BLaER1 treated with 17β-estradiol and CSF1 and Interleukin-3, amounts not matched to agents 10 nM and 100 nM (cell line): ENCODE measurements at regions not wholly inside any gene's neighbourhood (a gene's known extent, or its start where the extent isn't known, plus 50 kb on each side); places are given as distances from the start of the nearest gene placed in this dataset.
A peak's percentile ranks its signal among the peaks of the same experiment; 100 is the strongest.

ENCODE experiments used
- H3K27ac ChIP-seq, 11 experiments: shearing (Covaris generic); formaldehyde crosslinking; 2 replicates each; pipeline ENCODE4 v1.8.1; 2022
- H3K27me3 ChIP-seq, 11 experiments: shearing (Covaris generic); formaldehyde crosslinking; 2 replicates each; pipeline ENCODE4 v1.8.1; 2022
- H3K36me3 ChIP-seq, 11 experiments: shearing (Covaris generic); formaldehyde crosslinking; 2 replicates each; pipeline ENCODE4 v1.8.1; 2022
- H3K4me1 ChIP-seq, 10 experiments: shearing (Covaris generic); formaldehyde crosslinking; 2 replicates each; pipeline ENCODE4 v1.8.1; 2022
- H3K4me2 ChIP-seq, 11 experiments: shearing (Covaris generic); formaldehyde crosslinking; 2 replicates each; pipeline ENCODE4 v1.8.1; 2022
- H3K4me3 ChIP-seq, 10 experiments: shearing (Covaris generic); formaldehyde crosslinking; 2 replicates each; pipeline ENCODE4 v1.8.1; 2022
- H3K9ac ChIP-seq, 11 experiments: shearing (Covaris generic); formaldehyde crosslinking; 2 replicates each; pipeline ENCODE4 v1.8.1; 2022
- H3K9me3 ChIP-seq, 11 experiments: shearing (Covaris generic); formaldehyde crosslinking; replicated peaks in 1 of 11; 2 replicates each; pipeline ENCODE4 v1.8.1; 2022
- H4K20me1 ChIP-seq, 11 experiments: shearing (Covaris generic); formaldehyde crosslinking; 2 replicates each; pipeline ENCODE4 v1.8.1; 2022
- Cebpa-rat ChIP-seq, 11 experiments: shearing (Covaris generic); IDR thresholded peaks; 2 replicates each; pipeline ENCODE4 v1.8.1; 2022

DNA sequence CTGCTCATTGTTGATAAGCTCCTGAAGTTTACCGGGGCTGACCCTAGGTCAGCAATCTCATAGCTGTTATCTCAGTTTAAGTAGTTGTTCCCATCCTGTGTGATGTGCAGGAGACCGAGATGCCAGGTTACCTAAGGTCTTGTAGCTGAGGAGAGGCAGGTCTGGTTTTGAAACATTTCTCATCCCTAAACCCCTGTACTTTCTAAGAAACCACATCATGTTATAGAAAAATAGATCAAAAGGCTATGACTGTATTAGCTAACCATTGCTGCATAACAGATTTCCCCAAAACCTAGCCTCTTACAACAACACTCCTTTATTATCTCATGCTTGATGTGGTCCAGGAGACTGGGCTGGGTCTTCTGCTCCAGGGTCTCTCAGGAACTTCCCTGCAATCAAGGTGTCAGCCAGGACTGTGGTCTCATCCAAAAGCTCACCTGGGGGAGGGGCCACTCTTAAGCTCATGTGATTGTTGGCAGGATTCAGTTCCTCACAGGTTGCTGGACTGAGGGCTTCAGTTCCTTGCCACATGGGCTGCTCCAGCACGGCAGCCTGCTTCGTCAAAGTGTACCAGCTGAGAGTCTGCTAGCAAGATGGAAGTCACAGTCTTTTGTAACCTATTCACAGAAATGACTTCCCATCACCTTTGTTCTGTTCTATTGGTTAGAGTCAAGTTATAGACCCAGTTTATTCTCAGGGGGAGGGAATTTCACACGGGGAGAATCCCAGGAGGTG lies 60.9 kb upstream of the CLCN4 start:
- H3K27me3 ChIP-seq: no peaks in the 10 kb centered on the region
- TF ChIP-seq Cebpa-rat (IDR thresholded peaks at IDR 0.05): no peak
- no peak overlapping the region for H3K9ac ChIP-seq
- H3K9me3 ChIP-seq: peaks cover 0 to 5% (median 0%) of the 10 kb centered on the region in 11 experiments; a peak in 2 of 22 replicates
- H3K4me3 ChIP-seq: no peak overlapping the region
- H3K4me2 ChIP-seq: peak overlapping the region in 6 of 11 experiments; percentile 4 to 86 (median 5); a peak in 5 of 22 replicates
- no peaks in the 10 kb centered on the region for H4K20me1 ChIP-seq
- H3K36me3 ChIP-seq: peaks cover 4 to 53% (median 25%) of the 10 kb centered on the region in 11 experiments; a peak in 19 of 22 replicates
- peaks cover 39 to 52% (median 48%) of the 10 kb centered on the region in 10 experiments for H3K4me1 ChIP-seq
- no peak overlapping the region for H3K27ac ChIP-seq

DNA sequence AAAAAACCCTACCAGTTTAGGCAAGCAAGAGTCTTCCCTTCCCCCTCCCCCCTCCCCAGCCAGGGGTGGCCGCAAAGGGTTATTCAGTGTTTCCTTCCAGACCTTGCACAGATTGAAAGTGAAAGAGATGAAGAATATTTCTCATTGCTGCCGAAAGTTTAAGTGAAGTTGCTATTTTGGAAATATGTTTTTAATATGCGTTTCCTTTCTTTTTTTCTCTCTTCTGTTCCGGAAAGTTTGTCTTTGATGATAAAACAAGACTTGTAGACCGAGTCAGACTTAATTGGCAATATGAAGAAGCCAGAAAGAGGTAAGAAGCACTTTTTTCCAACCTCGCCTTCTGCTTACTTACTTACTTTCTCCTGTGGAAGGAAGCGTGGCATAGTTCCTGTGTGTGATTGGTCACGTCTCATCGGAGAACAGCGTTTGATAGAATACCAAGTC lies 58.5 kb upstream of the CLCN4 start:
- Histone ChIP-seq H3K27me3 (no peaks in the 10 kb centered on the region), H3K36me3 (peaks cover 0 to 35% (median 16%) of the 10 kb centered on the region in 11 experiments; a peak in 13 of 22 replicates), H3K4me3 (peak overlapping the region; percentile 50 to 70 (median 61)), H3K27ac (peak overlapping the region; percentile 60 to 86 (median 84)), H3K9me3 (peaks cover 0 to 4% (median under 1%) of the 10 kb centered on the region in 11 experiments; a peak in 6 of 22 replicates), H3K4me1 (peaks cover 56 to 71% (median 61%) of the 10 kb centered on the region in 10 experiments), H3K9ac (peak overlapping the region; percentile 70 to 82 (median 76)), H4K20me1 (no peaks in the 10 kb centered on the region), H3K4me2 (peak overlapping the region; percentile 76 to 93 (median 86))
- no peak for TF ChIP-seq Cebpa-rat (IDR thresholded peaks at IDR 0.05)

DNA sequence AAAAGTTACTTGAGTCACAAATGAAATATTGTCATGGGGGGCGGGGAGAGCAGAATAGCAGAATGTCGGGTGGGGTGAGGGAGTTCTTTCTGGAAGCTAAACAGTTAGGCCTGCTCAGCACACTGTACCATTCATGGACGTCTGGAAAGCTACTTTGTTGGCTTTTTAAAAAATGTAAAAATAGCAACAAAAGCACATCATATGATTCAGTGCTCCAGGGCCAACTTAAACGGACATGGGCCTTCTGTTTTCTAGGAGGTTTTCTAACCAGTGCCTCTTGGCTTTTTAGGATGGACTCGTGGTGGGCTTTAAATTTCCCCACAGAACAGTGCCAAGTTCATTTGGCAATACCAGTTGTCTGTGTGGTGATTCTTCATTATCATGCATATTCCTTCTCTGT lies 57.4 kb upstream of the CLCN4 start:
- peaks cover 0 to 14% (median 8%) of the 10 kb centered on the region in 11 experiments; a peak in 10 of 22 replicates for H3K9me3 ChIP-seq
- H4K20me1 ChIP-seq: no peaks in the 10 kb centered on the region
- peak overlapping the region in 8 of 10 experiments; percentile 56 to 70 (median 62); a peak in 7 of 20 replicates for H3K4me3 ChIP-seq
- peak overlapping the region; percentile 60 to 86 (median 84); a peak in 20 of 22 replicates for H3K27ac ChIP-seq
- TF ChIP-seq Cebpa-rat (IDR thresholded peaks at IDR 0.05): no peak
- H3K4me2 ChIP-seq: peak overlapping the region; percentile 76 to 93 (median 86)
- H3K27me3 ChIP-seq: no peaks in the 10 kb centered on the region
- peaks cover 61 to 75% (median 66%) of the 10 kb centered on the region in 10 experiments for H3K4me1 ChIP-seq
- H3K36me3 ChIP-seq: peaks cover 0 to 25% (median 15%) of the 10 kb centered on the region in 11 experiments; a peak in 13 of 22 replicates
- H3K9ac ChIP-seq: peak overlapping the region in 7 of 11 experiments; percentile 4 to 82 (median 76); a peak in 10 of 22 replicates

DNA sequence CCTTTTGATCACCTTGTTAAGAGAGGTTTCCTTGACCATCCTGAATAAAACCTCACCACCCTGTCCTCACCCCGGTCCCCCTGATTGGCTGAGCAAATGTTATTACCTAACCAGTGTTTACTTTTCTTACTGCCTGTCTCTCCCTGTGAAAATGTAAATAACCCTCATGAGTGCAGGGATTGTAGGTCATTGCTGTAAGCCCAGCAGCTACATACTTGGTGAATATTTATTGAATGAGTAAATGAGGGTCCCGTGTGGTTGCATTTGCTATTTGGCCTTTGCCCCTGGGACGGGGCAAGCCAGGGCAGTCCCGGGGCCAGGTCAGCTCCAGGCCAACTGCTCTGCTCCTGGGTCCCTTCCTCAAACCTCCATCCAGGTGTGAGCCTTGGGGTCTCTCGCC lies 55.5 kb upstream of the CLCN4 start:
- H3K9me3 ChIP-seq: peaks cover 0 to 15% (median 9%) of the 10 kb centered on the region in 11 experiments; a peak in 10 of 22 replicates
- H3K27me3 ChIP-seq: no peaks in the 10 kb centered on the region
- H3K4me2 ChIP-seq: peak overlapping the region in 2 of 11 experiments; percentile 77 to 87; a peak in 3 of 22 replicates
- no peak overlapping the region for H3K4me3 ChIP-seq
- peaks cover 0 to 24% (median 15%) of the 10 kb centered on the region in 11 experiments; a peak in 11 of 22 replicates for H3K36me3 ChIP-seq
- no peak overlapping the region for H3K27ac ChIP-seq
- no peaks in the 10 kb centered on the region for H4K20me1 ChIP-seq
- H3K9ac ChIP-seq: no peak overlapping the region
- no peak for TF ChIP-seq Cebpa-rat (IDR thresholded peaks at IDR 0.05)
- H3K4me1 ChIP-seq: peaks cover 71 to 85% (median 77%) of the 10 kb centered on the region in 10 experiments

DNA sequence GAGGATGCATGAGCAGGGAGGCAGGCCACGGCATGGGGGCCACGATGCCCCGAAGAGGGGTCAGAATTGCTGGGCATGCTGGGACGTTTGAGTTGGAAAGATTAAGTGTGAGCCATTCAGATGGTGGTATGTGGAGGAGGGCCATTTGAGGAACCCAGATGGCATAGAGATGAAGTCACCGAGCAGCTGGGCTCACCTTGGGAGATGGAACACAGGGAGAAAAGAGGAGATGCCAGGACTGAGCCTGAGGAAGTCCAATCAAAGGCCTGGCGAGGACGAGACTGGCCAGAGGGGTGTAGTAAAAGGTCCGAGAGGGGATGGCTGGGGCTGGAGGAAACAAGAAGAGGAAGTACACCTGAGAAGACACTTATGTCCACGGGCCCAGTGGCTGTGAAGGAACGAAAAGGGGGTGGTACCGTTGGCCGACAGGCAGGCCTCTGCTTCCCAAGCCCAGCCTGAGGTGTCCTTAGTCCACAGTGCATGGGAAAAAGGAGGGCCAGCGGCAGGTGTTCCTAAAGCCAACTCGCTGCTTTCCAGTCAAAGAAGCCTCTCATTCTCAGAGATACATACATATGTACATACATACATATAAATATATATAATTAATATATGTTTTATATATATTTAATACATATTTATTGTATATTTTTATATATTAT lies 54.6 kb upstream of the CLCN4 start:
- peaks cover 71 to 86% (median 78%) of the 10 kb centered on the region in 10 experiments for H3K4me1 ChIP-seq
- H3K27ac ChIP-seq: peak overlapping the region in 1 of 11 experiments; percentile 17; a peak in 3 of 22 replicates
- peaks cover 0 to 24% (median 15%) of the 10 kb centered on the region in 11 experiments; a peak in 11 of 22 replicates for H3K36me3 ChIP-seq
- H3K9ac ChIP-seq: no peak overlapping the region
- TF ChIP-seq Cebpa-rat (IDR thresholded peaks at IDR 0.05): no peak
- H3K9me3 ChIP-seq: peaks cover 0 to 15% (median 9%) of the 10 kb centered on the region in 11 experiments; a peak in 10 of 22 replicates
- no peaks in the 10 kb centered on the region for H3K27me3 ChIP-seq
- no peak overlapping the region for H3K4me3 ChIP-seq
- no peaks in the 10 kb centered on the region for H4K20me1 ChIP-seq
- peak overlapping the region in 7 of 11 experiments; percentile 19 to 87 (median 53); a peak in 11 of 22 replicates for H3K4me2 ChIP-seq

DNA sequence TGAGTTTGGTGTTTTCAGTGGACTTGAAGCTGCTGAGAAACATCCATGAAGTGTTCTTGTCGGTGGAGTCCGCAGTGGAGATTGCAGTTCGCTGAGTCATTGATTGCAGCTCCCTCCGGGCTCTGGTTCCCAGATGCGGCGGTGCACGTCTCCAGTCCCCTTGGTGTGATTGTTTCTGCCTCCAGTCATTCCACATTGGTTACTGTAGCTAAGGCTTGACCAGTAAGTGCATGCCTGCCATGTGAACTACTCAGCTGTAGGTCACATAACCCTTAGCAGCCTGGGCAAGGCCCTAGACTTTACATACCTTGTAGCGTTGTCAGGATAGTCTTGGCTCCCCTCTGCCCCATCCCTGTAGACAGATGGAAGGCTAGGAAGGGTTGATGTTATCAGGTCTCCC lies 53.8 kb upstream of the CLCN4 start:
- TF ChIP-seq Cebpa-rat (IDR thresholded peaks at IDR 0.05): 0 out of 22 replicates have a peak, but pooled peaks of 1 of the 11 experiments have one; percentile 22
- H3K4me3 ChIP-seq: 0 out of 20 replicates have a peak overlapping the region, but pooled peaks of 1 of the 10 experiments have one; percentile 22
- H3K27ac ChIP-seq: peak overlapping the region in 10 of 11 experiments; percentile 11 to 62 (median 41); a peak in 16 of 22 replicates
- no peaks in the 10 kb centered on the region for H4K20me1 ChIP-seq
- peak overlapping the region in 2 of 11 experiments; percentile 28 to 31; a peak in 2 of 22 replicates for H3K9ac ChIP-seq
- no peaks in the 10 kb centered on the region for H3K27me3 ChIP-seq
- H3K36me3 ChIP-seq: peaks cover 0 to 24% (median 15%) of the 10 kb centered on the region in 11 experiments; a peak in 11 of 22 replicates
- H3K4me1 ChIP-seq: peaks cover 71 to 83% (median 78%) of the 10 kb centered on the region in 10 experiments
- peak overlapping the region; percentile 35 to 87 (median 69) for H3K4me2 ChIP-seq
- peaks cover 0 to 15% (median 9%) of the 10 kb centered on the region in 11 experiments; a peak in 10 of 22 replicates for H3K9me3 ChIP-seq

DNA sequence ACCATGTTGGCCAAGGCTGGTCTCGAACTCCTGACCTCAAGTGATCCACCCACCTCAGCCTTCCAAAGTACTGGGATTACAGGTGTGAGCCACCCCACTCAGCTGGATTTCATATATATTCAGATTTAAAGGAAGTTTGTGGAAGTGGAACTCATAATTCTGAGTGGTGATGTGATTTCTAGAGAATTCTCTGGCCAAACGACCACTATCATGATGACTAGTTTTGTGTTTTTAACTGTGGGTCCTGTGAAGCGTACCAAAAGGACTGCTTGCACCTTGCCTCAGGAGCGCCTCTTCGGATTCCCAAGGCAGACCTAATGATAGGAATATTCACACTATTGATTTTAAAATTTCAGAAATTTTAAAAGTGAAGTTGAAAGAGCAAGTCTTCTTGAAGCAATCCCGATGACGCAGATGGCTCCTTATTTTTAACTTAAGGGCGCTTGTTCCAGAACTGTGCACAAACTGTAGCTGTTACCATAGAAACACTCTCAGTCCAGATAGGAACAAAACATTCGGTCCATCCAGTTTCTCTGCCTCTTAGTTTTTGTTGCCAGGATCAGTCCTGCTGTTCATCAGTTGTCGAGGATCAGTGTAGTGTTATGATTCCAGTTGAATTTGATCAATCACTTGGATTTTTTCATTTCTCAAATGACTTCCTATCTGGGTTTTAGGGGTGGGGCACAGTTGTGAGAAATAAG lies 51.7 kb upstream of the CLCN4 start:
- H3K9ac ChIP-seq: peak overlapping the region in 1 of 11 experiments; percentile 27; a peak in 1 of 22 replicates
- no peaks in the 10 kb centered on the region for H4K20me1 ChIP-seq
- H3K4me1 ChIP-seq: peaks cover 74 to 86% (median 81%) of the 10 kb centered on the region in 10 experiments
- H3K4me3 ChIP-seq: no peak overlapping the region
- peaks cover 0 to 24% (median 14%) of the 10 kb centered on the region in 11 experiments; a peak in 11 of 22 replicates for H3K36me3 ChIP-seq
- no peak for TF ChIP-seq Cebpa-rat (IDR thresholded peaks at IDR 0.05)
- H3K4me2 ChIP-seq: peak overlapping the region; percentile 46 to 92 (median 78); a peak in 21 of 22 replicates
- peaks cover 0 to 15% (median 9%) of the 10 kb centered on the region in 11 experiments; a peak in 10 of 22 replicates for H3K9me3 ChIP-seq
- no peaks in the 10 kb centered on the region for H3K27me3 ChIP-seq
- peak overlapping the region in 6 of 11 experiments; percentile 22 to 50 (median 32); a peak in 7 of 22 replicates for H3K27ac ChIP-seq
